Muscle of back (tissue), 3 donors: ENCODE measurements at regions not wholly inside any gene's neighbourhood (a gene's known extent, or its start where the extent isn't known, plus 50 kb on each side); places are given as distances from the start of the nearest gene placed in this dataset.
A peak's percentile ranks its signal among the peaks of the same experiment; 100 is the strongest.

Source experiments
- DNase-seq, 3 donors: peaks; one replicate each; pipeline versions ENCODE4 v3.0.0 to v3.0.0-alpha.2; 2013

GRCh38 chr9:32837551-32838058, 54.3 kb downstream of the TMEM215 start:
- DNase-seq: no peak

- no peak for DNase-seq
Observed at GRCh38 chr9:32839013-32839885, 55.9 kb downstream of the TMEM215 start.

GRCh38 chr9:32841314-32841713, 58.0 kb downstream of the TMEM215 start:
- no peak for DNase-seq

DNA sequence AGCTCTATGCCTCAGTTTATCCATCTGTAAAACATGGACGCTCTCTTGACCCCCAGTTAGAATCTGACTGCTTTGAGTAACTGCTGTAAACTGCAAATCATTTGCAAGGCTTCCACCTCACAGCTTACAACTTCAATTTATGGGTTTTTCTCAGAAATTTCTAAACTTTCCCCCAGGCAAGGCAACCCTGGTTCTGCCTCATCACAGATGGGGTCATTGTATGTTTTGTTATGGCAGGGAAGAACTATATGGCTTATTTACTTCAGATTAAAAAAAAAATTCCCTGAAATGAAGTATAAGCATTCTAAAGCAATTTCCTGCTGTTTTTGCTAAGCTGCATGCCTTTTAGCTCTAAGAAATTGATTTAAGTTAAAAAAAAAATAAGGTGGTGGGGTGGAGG, 60.0 kb downstream of the TMEM215 start:
- no peak for DNase-seq

- DNase-seq: no peak
Observed at GRCh38 chr9:32844259-32844658, 60.9 kb downstream of the TMEM215 start.

- no peak for DNase-seq
Observed at GRCh38 chr9:32854271-32854670, 70.9 kb downstream of the TMEM215 start.

DNA sequence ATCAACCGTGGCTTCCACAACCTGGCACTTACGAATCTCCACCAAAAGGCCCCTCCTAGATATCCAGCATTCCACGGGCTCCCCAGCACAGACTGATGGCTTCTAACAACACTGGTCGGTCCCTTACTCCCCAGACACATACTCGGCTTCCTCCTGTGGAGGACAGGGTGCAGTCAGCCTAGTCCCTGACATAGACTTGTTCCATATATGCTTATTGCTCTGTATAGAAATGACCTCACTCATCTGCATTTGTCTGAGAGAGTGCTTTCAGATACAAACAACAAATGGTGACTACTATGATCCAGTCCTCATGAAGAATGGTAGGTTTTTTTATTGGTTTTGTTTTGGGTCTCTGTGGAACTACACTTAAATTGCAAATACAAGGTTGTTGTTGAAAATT, 72.4 kb downstream of the TMEM215 start:
- DNase-seq: no peak

GRCh38 chr9:32863291-32863690, 80.0 kb downstream of the TMEM215 start:
- DNase-seq: no peak

DNA sequence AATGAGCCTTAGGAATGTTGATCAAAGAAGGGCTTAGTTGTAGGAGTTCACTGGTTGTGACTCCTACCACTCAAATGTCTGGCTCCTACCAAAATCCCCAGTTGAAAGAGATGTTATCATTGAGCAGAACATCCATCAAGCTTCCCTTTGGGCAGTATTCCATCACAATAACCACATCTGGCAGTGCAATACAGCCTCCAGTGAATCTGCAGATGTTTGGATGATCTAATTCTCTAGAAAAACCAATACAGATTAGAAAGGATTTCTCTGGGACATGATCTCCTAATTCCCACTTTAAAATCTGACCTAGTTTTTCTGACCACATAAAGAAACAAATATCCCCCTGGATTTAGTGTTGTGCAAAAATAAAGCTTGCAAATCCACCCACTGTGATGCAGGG, 81.6 kb downstream of the TMEM215 start:
- DNase-seq: peak; percentile 16 to 64 (median 17)

DNA sequence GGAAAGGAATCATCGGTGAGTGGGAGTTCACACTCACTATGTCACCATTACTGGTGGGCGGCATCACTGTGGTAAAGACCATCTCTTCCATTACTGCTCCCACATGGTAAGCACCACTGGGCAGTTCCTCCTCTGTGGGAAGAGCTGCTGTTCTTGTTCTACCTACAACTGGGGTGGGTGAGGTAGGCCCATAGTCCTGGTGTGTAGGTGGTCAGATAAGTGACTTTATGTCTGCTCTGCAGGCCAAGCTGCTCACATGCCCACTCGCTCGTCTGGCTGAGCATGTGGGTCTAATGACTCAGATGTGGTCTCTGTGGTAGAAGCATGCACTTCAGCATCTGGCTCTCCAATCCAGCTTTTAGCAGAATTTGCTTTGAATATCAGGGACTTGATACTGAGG, 82.9 kb downstream of the TMEM215 start:
- no peak for DNase-seq

DNA sequence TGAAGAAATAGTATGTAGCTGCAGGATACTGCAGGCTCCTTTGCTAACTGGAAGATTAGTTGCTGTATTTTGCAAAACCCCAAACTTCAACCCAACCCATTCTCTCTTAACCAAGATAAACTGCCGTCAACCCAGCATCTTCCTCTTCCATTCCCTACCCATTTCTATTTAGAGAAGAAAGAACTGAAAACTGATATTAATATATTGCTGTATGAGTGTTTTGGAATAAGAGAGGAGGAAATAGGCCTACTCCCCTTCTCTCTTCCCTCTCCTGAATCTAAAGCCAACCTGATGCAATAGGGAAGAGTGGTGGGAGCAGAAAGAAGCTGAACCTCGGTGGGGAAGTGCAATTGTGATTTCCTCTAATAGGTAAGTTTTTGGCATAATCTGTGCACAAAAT, 83.7 kb downstream of the TMEM215 start:
- DNase-seq: no peak

GRCh38 chr9:32867601-32868204, 84.4 kb downstream of the TMEM215 start:
- no peak for DNase-seq

- no peak for DNase-seq
Observed at GRCh38 chr9:32869404-32869803, 86.1 kb downstream of the TMEM215 start.

GRCh38 chr9:32873131-32873530, 89.8 kb downstream of the TMEM215 start:
- DNase-seq: no peak

DNA sequence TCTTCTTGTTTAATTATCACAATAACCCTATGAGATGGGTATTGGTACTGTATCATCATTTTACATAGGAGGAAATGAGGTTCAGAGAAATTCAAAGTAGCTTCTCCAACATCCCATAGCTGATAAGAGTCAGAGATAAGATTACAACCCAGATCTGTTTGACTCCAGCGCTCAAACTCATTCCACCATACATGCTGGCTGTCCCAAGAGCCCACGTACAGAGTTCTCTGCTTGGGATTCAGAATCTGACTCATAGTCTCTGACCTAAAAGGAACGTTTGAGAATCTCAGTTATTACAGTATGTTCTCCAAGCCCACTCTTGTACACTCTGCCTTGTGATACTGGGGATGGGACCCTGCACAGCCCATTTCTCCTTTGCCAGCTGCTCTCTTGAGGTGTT, 90.2 kb downstream of the TMEM215 start:
- no peak for DNase-seq

DNA sequence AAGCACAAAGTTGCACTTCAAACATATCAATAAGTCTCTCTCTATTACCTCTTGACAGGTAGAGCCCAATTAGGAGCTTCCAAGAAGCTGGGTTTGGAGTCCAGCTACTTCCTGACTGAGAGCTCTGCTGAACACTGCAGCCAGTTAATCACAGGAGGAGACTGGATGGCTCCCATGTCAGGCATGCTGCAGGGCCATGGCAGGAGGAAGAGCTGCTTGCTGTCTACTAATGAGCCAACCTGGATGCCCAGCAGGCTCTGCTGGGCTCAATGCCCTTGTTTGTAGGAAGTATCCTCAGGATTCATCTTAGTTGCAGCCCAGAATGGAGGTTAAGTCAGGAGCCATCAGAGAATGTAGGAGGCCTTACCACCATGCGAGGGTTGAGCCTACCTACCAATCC, 91.9 kb downstream of the TMEM215 start:
- DNase-seq: no peak

GRCh38 chr9:32875748-32876147, 92.4 kb downstream of the TMEM215 start:
- no peak for DNase-seq

DNA sequence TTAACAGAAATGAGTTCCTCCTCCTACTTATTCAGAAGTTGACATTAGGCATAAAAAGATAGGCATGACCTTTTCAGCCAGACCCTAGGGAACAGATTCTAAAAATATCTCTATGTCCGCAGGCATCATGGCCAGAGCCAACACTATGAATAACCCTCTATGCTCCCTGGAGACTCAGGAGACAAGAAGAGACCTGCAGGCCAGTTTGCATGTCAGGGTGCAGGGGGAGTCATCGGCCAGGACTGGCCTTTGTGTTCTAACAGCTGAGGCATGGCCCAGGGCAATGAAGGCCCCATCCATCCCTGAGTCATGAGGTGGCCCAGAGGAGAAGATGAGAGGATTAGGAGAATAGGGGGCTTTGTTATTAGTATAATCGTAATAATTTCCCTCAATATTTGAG, 93.8 kb downstream of the TMEM215 start:
- DNase-seq: no peak

DNA sequence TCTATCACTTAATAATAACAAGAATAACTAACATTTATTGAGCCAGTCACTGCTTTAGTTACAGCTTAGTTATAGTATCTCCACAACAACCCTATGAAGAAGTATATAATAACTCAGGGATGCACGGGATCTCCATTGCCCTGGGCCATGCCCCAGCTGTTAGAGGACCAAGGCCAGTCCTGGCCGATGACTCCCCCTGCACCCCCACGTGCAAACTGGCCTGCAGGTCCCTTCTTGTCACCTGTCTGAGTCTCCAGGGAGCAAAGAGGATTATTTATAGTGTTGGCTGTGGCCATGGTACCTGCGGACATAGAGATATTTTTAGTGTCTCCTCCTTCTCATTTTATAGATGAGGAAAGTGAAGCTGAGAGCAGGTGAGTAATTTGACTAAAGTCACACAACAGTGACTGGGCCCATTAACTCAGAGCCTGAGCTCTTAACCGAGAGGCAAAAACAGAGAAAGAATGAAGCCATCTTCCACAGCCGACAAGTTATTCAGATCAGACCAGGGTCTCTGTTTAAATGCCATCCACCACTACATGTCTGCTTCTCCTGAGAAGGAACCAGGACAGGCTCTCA, 94.4 kb downstream of the TMEM215 start:
- no peak for DNase-seq

DNA sequence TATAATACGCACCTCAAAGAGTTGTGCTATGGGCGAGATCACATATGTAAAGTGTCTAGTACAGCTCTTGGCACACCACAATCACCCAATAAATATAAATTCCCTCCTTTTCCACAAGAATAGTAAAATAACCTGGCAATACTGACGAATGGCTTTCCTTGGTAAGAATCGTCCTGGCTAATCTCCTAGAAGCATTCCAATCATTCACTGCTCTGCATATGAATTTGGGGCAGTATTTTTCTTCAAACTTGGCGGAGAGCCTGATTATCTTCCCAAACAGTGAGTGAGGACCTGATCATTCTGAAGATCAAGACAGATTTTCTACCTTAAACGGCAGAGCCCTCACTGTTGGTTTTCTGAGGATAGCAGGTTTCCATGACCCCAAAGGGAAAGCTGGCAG, 96.0 kb downstream of the TMEM215 start:
- DNase-seq: peak in 1 of 3 donors; percentile 13

GRCh38 chr9:32881948-32882347, 98.6 kb downstream of the TMEM215 start:
- DNase-seq: no peak

DNA sequence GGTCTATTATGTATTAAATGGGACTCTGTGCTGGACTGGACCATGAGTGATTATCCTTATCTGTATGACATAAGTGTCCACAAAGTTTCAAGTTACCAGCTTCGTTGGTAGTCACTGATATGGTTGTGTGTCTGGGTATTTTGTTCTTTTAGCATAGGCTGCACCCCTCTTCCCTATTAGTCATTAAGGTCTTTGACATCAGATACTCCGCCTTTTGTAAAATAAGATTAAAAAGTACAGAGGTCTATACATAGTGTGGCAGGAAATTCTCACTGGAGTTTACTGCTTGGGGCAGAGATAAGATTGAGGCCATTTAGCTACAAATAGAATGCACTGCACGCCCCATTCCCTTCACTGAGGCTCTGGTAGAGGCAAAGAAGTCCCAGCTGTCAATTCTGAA, 99.4 kb downstream of the TMEM215 start:
- DNase-seq: no peak

DNA sequence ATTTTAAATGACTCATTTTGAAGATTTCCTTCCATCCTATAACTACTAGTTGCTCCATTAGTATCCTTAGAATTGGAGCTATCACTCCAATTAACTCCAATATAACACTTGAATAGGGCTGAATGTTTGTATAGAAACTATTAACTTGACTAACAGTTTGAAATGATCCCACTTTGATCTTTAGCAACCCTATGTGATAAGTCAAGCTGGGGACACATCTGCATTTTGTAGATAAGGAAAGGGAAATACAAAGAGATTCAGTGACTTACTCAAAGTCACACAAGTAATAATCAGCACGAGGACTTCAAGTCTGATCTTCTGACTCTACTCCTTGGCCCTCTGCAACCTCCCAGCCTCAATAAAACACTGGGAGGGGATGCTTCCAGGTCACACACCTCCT, 101.1 kb downstream of the TMEM215 start:
- DNase-seq: no peak
